ENCODE measurements at regions not wholly inside any gene's neighbourhood (a gene's known extent, or its start where the extent isn't known, plus 50 kb on each side); places are given as distances from the start of the nearest gene placed in this dataset.

DNA sequence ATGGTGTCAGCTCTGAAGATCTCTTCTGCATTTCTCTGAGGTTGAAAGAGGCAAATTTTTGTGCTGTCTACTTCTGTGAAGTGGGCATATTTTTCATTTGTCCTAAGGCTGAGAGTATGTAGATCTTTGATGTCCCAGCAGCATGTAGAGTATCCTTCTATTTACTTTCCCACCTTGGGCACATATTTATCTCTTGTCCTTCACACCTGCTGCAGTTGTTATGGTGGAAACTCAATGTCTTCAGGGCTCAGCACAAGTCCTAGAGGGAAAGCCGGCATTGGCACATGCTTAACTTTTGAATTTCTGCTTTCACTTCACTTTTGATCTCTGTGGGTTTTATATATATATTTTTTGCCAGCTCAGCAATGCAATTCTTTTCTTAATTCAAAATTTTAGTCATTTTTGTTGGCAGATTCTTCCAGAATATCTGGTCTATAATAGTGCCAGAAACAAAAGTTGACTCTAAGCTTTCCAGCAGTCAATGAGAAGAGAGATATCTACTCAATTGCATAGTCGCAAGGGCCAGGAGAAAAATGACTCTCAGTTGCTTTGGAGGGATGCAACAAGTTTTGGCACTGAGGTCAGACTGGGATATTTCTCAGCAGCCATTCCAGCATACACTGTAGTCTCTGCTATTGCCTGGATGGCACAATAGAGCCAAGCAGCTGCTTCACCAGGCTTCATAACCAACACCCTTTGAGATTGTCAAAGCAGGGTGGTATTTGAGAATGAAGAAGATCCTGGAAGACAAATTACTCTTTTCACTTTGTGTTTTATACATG is 127.8 kb upstream of the FAT1 start:
- TF ChIP-seq POLR2A (IDR thresholded peaks at IDR 0.05): no peak
- TF ChIP-seq CTCF (IDR thresholded peaks at IDR 0.05): no peak
- Histone ChIP-seq H3K4me3 (no peak overlapping the region), H3K27ac (no peak overlapping the region), H3K4me1 (replicated peaks in 1 of 2) (no peaks in the 10 kb centered on the region), H3K36me3 (replicated peaks in 1 of 2) (no peaks in the 10 kb centered on the region), H3K27me3 (no peaks in the 10 kb centered on the region), H3K9me3 (replicated peaks in 1 of 3) (no peaks in the 10 kb centered on the region)
- intact Hi-C loops (cut with DNase I): no loop called here
- DNase-seq: no peak
- WGBS, 4 donors: 71 to 98% (median 84%) methylated on average over 2 of the region's 2 CpGs

GRCh38 chr4:186852073-186852420 is 128.4 kb upstream of the FAT1 start:
- no peak for TF ChIP-seq POLR2A (IDR thresholded peaks at IDR 0.05)
- no peak overlapping the region for H3K4me3 ChIP-seq
- 66 to 75% (median 70%) methylated on average over 2 of the region's 2 CpGs for WGBS, 4 donors
- H3K27me3 ChIP-seq: no peaks in the 10 kb centered on the region
- H3K36me3 ChIP-seq (replicated peaks in 1 of 2): no peaks in the 10 kb centered on the region
- H3K4me1 ChIP-seq (replicated peaks in 1 of 2): no peaks in the 10 kb centered on the region
- intact Hi-C loops (cut with DNase I): no loop called here
- no peaks in the 10 kb centered on the region for H3K9me3 ChIP-seq (replicated peaks in 1 of 3)
- DNase-seq: no peak
- H3K27ac ChIP-seq: no peak overlapping the region

DNA sequence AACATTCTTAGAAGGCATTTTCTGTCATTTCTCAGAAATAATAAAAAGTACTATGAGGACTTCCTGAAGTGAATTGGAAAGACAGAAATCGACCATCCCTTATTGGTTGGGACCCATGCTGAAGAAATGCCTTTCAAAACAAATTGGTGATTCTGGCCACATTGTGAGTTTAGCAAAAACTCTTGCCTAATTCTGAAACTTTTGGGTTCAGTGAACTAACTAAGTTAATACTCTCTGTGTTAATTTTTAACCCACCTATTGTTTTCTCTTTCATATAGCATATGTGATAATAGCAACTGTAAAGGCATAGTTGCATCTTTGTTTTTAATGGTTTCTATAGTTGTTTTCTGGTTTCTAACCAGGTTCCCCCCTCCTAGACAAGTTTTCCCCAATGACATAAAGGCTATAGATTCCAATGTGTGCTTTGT is 129.3 kb upstream of the FAT1 start:
- intact Hi-C loops (cut with DNase I): no loop called here
- Histone ChIP-seq H3K36me3 (replicated peaks in 1 of 2) (no peaks in the 10 kb centered on the region), H3K4me1 (replicated peaks in 1 of 2) (no peaks in the 10 kb centered on the region), H3K27ac (no peak overlapping the region), H3K4me3 (no peak overlapping the region), H3K27me3 (no peaks in the 10 kb centered on the region), H3K9me3 (replicated peaks in 1 of 3) (no peaks in the 10 kb centered on the region)
- 36 to 60% (median 54%) methylated on average over 1 of the region's 1 CpG for WGBS, 4 donors
- TF ChIP-seq CTCF (IDR thresholded peaks at IDR 0.05) (no peak), POLR2A (IDR thresholded peaks at IDR 0.05) (no peak)
- no peak for DNase-seq

DNA sequence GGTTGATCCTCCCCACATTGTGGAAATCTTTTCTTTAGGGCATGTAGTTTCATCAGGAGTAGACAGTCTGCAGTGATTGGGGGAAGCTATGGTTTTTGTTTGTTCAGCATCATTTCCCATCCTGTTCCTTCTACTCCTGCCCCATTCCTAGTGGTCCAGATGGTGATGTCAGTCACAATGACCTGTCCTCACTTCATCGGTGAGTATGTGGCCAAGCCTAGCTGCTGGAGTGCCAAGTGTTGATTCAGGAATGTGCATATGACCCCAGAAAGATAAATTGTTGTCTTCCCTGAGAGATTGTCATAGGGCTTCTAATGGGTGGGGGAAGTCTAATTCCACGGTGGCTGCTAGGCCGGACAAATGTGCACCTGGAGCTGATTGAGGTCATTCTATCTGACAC is 130.6 kb upstream of the FAT1 start:
- Histone ChIP-seq H3K27me3 (no peaks in the 10 kb centered on the region), H3K4me3 (no peak overlapping the region), H3K36me3 (replicated peaks in 1 of 2) (no peaks in the 10 kb centered on the region), H3K4me1 (replicated peaks in 1 of 2) (no peaks in the 10 kb centered on the region), H3K9me3 (replicated peaks in 1 of 3) (no peaks in the 10 kb centered on the region), H3K27ac (no peak overlapping the region)
- 53 to 60% (median 55%) methylated on average over 3 of the region's 3 CpGs for WGBS, 4 donors
- no peak for DNase-seq
- intact Hi-C loops (cut with DNase I): no loop called here
- no peak for TF ChIP-seq CTCF (IDR thresholded peaks at IDR 0.05)
- TF ChIP-seq POLR2A (IDR thresholded peaks at IDR 0.05): no peak

DNA sequence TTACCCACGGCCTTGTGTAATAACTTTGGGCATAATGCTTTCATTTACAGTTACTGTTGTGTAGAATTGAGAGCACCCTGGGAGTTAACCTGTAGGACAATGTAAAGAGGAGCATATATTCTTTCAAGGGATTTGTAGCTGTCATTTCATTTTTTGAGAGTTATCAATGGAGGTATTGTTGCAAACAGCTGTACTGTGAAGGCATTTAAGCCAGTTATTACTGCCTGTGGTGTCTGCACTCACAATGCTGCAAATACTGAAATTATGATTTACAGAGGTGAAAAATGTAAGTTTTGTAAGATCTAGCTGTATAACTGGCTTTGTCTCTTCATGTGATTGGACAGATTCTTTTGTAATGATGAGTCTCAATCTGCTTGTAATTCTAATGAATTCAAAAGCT is 131.5 kb upstream of the FAT1 start:
- no peak overlapping the region for H3K27ac ChIP-seq
- no peak overlapping the region for H3K4me3 ChIP-seq
- no peak for TF ChIP-seq CTCF (IDR thresholded peaks at IDR 0.05)
- TF ChIP-seq POLR2A (IDR thresholded peaks at IDR 0.05): no peak
- intact Hi-C loops (cut with DNase I): no loop called here
- no peaks in the 10 kb centered on the region for H3K9me3 ChIP-seq (replicated peaks in 1 of 3)
- WGBS, 4 donors: 80 to 91% (median 85%) methylated on average over 1 of the region's 1 CpG
- H3K36me3 ChIP-seq (replicated peaks in 1 of 2): no peaks in the 10 kb centered on the region
- no peak for DNase-seq
- no peaks in the 10 kb centered on the region for H3K27me3 ChIP-seq
- H3K4me1 ChIP-seq (replicated peaks in 1 of 2): no peaks in the 10 kb centered on the region
